ENCODE measurements at regions not wholly inside any gene's neighbourhood (a gene's known extent, or its start where the extent isn't known, plus 50 kb on each side); places are given as distances from the start of the nearest gene placed in this dataset.

DNA sequence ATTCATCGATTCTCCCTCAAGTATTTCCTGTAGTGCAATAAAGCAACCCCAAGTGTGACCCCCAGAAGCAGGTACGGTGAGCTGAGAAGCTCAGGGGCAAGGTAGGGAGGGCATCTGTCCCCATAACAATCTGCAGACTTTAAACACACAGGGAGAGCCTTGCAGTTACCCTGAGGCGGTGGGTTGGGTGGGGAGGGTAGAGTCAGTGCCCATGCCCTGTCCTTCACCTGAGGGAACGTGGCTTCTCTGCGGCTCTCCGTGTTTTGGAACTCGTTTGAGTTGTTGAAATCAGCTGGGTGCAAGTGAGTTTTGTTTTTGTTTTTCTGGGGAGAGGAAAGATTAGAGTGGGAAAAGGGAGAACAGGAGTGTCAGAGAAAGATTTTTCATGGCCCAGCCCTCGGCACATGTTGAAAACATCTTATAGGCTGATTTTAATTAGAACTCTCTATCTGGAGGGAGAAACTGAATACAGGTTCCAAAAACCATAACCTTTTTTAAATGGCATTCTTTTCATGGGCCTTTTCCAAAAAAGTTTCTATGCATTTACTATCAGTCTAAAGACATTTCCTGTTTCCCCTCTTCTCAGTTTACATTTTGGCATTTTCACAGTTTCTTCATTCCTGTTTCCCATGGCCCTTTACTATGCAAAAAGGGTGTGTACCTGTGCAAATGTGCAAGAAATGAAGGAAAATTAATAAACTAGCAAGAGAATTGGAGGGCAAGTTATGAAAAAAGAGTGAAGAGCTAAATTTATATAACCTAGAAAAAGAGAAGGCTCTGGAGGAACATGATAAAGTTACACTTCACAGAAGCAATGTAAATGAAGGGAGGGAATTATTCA lies 266.5 kb upstream of the VLDLR start:
- no peaks in the 10 kb centered on the region for H3K27me3 ChIP-seq (ENCODE audit: control insufficient read depth, insufficient read depth, low read length)

DNA sequence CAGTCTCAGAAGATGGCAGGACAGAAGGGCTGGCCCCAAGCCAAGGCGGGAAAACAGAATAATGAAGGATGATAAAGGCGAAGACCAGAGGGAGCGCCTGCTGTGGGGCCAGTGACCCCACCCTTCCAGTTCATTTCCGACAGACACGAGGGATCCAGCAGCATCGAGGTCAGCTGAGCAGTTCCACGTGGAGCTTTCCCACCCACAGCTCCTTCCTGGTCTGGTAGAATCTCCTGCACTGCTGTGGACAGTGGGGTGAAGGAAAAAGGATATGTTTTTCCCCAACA lies 265.9 kb upstream of the VLDLR start:
- H3K27me3 ChIP-seq (ENCODE audit: control insufficient read depth, insufficient read depth, low read length): no peaks in the 10 kb centered on the region
- no peaks in the 10 kb centered on the region for H3K36me3 ChIP-seq (ENCODE audit: control insufficient read depth, insufficient read depth, low read length)
- TF ChIP-seq, protein P1, sequence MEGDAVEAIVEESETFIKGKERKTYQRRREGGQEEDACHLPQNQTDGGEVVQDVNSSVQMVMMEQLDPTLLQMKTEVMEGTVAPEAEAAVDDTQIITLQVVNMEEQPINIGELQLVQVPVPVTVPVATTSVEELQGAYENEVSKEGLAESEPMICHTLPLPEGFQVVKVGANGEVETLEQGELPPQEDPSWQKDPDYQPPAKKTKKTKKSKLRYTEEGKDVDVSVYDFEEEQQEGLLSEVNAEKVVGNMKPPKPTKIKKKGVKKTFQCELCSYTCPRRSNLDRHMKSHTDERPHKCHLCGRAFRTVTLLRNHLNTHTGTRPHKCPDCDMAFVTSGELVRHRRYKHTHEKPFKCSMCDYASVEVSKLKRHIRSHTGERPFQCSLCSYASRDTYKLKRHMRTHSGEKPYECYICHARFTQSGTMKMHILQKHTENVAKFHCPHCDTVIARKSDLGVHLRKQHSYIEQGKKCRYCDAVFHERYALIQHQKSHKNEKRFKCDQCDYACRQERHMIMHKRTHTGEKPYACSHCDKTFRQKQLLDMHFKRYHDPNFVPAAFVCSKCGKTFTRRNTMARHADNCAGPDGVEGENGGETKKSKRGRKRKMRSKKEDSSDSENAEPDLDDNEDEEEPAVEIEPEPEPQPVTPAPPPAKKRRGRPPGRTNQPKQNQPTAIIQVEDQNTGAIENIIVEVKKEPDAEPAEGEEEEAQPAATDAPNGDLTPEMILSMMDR (IDR thresholded peaks at IDR 0.05; ENCODE audit: insufficient read depth, low read length, poor library complexity, severe bottlenecking): no peak
- H3K4me3 ChIP-seq (ENCODE audit: low read depth, low read length): no peak overlapping the region
- no peak for DNase-seq (ENCODE audit: low read depth)

More for the DNA sequence above, 266.5 kb upstream of the VLDLR start:
- TF ChIP-seq, protein P1 (IDR thresholded peaks at IDR 0.05; ENCODE audit: insufficient read depth, low read length, poor library complexity, severe bottlenecking): no peak
- Histone ChIP-seq H3K4me3 (ENCODE audit: low read depth, low read length) (no peak overlapping the region), H3K36me3 (ENCODE audit: control insufficient read depth, insufficient read depth, low read length) (no peaks in the 10 kb centered on the region)
- DNase-seq (ENCODE audit: low read depth): no peak

DNA sequence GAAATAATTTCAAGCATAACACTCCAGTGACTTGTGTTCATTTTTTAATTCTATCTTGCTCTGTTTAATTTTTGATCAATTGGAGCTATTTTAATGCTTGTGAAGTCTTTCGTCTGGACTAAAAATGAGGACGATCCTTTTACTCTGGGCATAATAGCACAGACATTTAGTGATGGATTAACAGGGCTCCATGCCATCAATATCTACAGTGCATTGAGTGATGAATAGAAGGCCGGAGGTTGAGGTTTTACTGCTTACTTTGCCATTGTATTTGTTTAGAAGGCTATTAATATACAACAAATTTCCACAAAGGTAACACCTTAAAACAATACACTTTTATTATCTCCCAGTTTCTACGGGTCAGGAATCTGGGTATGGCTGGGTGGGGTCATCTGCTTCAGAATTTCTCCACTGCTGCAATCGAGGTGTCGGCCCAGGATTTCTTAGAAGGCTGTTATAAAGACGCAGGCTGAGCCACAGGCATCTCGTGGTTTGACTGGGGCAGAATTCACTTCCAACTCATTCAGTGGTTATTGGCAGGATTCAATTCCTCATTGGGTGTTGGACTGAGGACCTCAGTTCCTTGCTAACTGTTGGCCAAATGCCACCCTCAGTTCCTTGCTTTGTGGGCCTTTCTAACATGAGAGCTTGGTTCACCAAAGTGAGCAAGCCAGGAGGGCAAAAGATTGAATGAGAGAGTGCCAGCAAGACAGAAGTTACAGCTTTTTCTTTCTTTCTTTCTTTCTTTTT lies 265.4 kb upstream of the VLDLR start:
- no peaks in the 10 kb centered on the region for H3K27me3 ChIP-seq (ENCODE audit: control insufficient read depth, insufficient read depth, low read length)
- no peaks in the 10 kb centered on the region for H3K36me3 ChIP-seq (ENCODE audit: control insufficient read depth, insufficient read depth, low read length)
- peak; percentile 9 for DNase-seq (ENCODE audit: low read depth)
- TF ChIP-seq, protein P1 (IDR thresholded peaks at IDR 0.05; ENCODE audit: insufficient read depth, low read length, poor library complexity, severe bottlenecking): no peak
- no peak overlapping the region for H3K4me3 ChIP-seq (ENCODE audit: low read depth, low read length)

DNA sequence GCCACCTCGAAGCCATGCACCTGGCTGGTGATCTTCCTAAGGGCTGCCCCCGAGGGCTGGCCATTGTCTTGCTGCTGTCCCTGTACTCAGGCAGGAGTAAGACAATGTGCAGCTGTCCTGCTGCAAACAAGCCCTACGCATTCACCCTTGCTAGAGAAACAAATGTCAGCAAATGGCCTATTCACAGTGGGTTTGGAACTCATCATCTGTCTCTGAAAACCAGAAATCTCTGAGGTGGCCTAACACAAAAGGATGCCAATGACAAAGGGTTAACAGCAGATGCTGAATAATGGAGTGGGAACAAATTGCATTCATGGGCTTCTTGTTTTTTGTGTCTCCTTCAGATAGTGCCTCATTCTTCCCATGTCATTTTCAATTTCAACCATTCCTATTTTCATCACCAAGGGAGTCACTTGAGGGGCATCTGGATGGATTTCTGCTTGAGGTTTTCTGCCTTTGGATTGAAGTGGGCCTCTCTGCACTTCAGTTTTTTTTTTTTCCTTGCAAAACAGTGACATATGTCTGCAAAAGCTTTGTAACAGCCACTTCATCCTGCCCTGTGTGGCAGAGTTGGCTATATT lies 261.6 kb upstream of the VLDLR start:
- H3K36me3 ChIP-seq (ENCODE audit: control insufficient read depth, insufficient read depth, low read length): no peaks in the 10 kb centered on the region
- DNase-seq (ENCODE audit: low read depth): no peak
- TF ChIP-seq, protein P1 (IDR thresholded peaks at IDR 0.05; ENCODE audit: insufficient read depth, low read length, poor library complexity, severe bottlenecking): no peak
- H3K27me3 ChIP-seq (ENCODE audit: control insufficient read depth, insufficient read depth, low read length): no peaks in the 10 kb centered on the region
- no peak overlapping the region for H3K4me3 ChIP-seq (ENCODE audit: low read depth, low read length)

DNA sequence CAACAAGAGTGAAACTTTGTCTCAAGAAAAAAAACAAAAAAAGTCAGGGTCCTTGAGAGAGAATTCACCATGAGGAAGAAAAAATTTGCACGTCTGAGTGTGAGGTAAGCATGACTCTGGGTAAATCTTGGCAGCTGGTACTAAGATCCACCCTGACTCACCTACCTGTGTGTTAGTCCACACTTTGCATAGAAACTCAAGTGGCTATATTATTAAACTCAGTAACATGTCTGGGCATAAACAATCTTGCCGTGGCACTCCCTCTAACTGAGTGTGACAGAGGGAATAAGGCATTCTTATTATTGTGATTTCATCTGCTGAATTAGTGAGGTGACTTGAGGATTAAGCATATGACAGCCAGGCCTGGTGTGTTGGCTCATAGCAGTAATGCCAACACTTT lies 259.4 kb upstream of the VLDLR start:
- TF ChIP-seq, protein P1 (IDR thresholded peaks at IDR 0.05; ENCODE audit: insufficient read depth, low read length, poor library complexity, severe bottlenecking): no peak
- Histone ChIP-seq H3K36me3 (ENCODE audit: control insufficient read depth, insufficient read depth, low read length) (no peaks in the 10 kb centered on the region), H3K27me3 (ENCODE audit: control insufficient read depth, insufficient read depth, low read length) (no peaks in the 10 kb centered on the region), H3K4me3 (ENCODE audit: low read depth, low read length) (no peak overlapping the region)
- no peak for DNase-seq (ENCODE audit: low read depth)
